ENCODE measurements at regions not wholly inside any gene's neighbourhood (a gene's known extent, or its start where the extent isn't known, plus 50 kb on each side); places are given as distances from the start of the nearest gene placed in this dataset.
"Not testable (repeated sequence)": the region's sequence is repeated elsewhere in the genome, so short reads cannot be mapped to it uniquely, and the experiment has no call there.

DNA sequence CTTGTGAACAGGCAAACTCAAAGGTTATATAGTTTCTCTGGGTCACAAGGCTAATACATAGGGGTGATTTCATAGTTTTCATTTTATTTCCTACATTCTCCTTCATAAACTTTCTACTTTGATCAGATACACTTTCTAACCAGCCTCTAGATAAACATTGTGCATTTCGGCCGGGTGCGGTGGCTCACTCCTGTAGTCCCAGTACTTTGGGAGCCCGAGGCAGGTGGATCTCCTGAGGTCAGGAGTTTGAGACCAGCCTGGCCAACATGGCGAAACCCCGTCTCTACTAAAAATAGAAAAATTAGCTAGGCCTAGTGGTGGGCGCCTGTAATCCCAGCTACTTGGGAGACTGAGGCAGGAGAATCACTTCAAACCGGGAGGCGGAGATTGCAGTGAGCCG is 502.6 kb upstream of the CNTNAP5 start:
- not testable (repeated sequence) for TF ChIP-seq CTCF, POLR2A (IDR thresholded peaks at IDR 0.05)

Data from esophagus squamous epithelium (tissue), 4 donors.